Left hindlimb (tissue), 1 donor: ENCODE measurements at regions not wholly inside any gene's neighbourhood (a gene's known extent, or its start where the extent isn't known, plus 50 kb on each side); places are given as distances from the start of the nearest gene placed in this dataset.
"Not testable (repeated sequence)": the region's sequence is repeated elsewhere in the genome, so short reads cannot be mapped to it uniquely, and the experiment has no call there.

Source experiments
- DNase-seq: peaks from one replicate; pipeline ENCODE4 v3.0.0-alpha.2; 2018

DNA sequence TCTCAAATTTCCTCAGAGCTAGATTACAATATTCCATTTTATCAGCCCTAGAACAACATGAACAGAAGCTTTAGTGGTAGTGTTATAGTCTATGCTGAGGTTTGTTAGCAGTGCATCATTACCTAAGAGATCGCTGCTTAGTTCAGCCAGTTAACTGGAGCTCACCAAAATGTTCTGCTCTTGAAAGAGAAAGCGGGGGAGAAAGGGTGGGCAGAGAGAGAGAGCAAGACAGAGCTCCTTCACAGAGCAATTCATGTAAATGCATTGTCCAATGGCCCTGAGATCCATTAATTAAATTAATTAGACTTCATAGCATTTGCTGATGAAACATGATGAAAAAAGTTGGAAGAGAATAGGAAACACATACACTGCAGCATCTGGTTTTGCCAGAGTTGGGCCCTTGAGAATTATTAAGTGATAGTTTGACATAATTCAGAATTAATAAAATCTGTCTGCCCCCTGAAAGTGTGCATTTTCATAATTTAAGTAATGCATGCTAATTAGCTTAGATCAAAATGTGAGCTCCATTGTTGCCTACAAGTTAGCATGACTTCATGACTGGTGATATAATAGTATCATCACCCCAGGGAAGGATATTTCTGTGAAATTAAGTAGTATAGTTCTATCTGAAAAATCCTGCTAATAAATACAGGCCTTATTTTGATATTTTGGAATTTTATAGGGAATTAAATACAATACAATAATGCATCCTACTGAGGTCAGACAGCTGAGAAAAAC, 86.9 kb upstream of the LYSMD4 start:
- no peak for DNase-seq

DNA sequence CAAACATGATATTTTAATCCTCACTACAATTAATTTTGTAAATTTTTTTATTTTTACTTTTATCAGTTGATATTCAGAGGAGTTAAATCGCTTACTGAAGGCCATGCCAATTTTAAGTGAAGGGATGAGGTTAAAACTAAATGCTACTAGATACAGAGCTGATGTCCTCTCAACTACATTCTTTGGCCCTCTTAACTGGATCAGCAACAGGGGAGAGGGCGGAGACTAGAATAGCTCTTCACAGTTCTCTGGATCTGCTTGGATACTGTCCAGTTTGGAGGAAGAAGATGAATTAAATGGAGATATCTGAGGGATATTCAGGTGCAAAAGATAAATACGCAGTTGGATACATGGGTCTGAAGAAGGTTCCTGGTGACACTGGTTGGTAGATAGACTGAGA, 85.6 kb upstream of the LYSMD4 start:
- DNase-seq, result no peak

DNA sequence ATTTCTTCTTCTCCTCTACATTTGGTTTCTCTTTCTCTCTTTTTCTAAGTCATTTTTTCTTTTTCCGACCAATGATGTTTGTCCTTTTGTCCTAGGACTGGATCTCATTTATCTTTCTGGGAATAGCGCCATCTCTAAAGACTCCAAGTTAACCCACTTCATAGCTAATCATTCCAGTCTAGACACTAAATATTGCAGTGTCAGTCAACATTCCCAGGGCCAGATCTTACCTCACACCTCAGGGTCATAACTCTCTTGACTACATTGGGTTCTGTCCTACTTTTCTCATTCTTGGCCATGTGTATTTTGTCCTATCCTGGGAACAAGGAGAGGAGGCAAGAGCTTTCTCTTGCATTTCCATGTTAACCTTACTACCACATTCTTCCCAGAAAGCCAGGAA, 83.6 kb upstream of the LYSMD4 start:
- DNase-seq, result not testable (repeated sequence)

DNA sequence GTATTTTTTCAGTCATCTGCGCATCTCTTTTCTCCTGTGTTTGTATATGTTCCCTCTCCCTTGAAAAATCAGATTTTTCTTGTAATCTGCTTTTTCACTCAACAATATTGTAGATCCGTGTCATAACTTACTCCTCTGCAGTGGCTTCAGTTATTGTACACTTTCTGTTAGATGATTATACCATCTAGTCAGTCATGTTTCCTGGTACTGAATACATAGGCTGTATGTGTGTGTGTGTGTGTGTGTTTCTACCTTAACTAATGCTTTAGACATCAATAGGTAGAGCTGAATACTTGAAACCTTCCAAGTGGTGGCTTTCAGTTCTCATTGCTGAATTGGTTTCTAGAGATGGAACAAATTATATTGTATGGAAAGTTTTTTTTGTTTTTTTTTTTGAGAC, 77.4 kb upstream of the LYSMD4 start:
- DNase-seq, result not testable (repeated sequence)

DNA sequence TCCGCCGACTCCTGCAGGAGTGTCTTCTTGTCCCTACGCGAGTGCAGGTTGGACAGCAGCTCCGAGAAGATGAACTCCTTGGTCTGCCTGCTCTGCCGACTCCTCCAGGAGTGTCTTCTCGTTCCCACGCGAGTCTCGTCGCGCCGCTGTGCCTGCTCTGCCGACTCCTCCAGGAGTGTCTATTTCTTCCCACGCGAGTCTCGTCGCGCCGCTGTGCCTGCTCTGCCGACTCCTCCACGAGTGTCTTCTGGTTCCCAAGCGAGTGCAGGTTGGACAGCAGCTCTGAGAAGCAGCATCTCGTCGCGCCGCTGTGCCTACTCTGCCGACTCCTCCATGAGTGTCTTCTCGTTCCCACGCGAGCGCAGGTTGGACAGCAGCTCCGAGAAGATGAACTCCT, 66.6 kb upstream of the LYSMD4 start:
- not testable (repeated sequence) for DNase-seq

DNA sequence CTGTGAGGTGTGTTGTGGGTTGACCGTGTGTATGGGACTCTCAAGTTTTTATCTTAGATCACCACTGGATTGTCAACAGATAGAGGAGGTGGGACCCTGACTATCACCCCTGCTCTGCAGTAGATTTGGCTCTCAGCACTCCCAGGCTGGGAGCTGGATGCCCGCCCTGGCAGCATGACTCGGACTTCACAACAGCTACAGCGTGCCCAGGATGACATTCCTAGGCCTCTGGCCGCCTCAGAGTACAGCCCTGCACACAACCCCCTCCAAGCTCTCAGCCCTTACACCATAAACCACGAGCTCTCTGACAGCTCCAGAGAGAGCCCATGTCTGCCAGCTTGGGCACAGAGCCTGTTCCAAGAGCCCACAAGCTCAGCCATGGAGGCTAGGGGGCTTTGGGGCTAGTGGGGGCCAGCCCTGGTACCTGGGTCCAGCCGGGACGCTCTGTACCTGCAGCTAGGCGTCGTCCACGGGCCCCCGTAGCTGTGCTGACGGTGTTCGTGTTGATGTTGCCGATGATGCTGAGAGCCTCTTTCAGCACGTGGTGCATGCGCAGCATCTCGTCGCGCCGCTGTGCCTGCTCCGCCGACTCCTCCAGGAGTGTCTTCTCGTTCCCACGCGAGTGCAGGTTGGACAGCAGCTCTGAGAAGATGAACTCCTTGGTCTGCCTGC, 66.1 kb upstream of the LYSMD4 start:
- not testable (repeated sequence) for DNase-seq

DNA sequence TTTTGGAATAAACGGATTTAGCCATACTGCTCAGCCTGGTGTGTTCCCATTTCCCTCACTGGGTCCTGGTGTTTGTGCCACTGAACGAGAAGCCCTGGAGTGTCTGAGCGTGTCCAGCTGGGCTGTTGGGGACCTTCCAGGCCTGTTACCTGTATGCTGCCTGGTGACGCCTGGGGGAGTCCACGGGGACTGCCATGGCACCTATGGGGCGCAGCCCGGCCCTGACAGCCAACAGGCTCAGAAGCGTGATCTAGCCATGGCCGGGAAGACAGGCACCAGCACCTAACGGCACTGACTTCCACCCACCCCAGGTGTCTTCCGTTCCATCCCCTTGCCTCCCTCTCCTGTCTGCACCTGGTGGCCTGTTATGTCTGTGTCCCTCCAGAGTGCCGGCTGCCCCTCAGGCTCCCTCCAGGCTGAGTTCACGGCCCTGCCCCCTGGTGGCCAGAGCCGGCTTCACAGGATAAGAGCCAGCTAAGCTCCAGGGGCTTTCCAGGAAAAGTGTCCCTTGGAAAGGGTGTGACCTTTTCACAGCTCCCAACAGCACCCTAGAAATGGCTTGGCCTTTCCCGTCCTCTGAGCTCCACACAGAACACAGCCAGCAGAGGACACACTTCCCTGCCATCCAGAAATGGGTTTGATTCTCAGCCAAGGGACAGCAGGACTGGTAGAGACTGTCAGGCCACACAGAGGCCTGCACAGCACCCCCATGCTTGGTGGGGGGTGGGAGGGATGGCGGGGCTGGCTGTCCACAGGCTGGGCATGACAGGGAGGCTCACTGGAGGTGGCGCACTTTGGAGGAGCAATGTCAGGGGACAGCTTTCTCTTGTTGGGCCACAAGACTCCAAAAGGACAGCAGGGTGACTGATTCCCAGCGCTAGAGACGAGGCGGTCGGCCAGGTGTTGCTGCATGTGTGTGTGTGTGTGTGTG, 64.0 kb upstream of the LYSMD4 start:
- not testable (repeated sequence) for DNase-seq

DNA sequence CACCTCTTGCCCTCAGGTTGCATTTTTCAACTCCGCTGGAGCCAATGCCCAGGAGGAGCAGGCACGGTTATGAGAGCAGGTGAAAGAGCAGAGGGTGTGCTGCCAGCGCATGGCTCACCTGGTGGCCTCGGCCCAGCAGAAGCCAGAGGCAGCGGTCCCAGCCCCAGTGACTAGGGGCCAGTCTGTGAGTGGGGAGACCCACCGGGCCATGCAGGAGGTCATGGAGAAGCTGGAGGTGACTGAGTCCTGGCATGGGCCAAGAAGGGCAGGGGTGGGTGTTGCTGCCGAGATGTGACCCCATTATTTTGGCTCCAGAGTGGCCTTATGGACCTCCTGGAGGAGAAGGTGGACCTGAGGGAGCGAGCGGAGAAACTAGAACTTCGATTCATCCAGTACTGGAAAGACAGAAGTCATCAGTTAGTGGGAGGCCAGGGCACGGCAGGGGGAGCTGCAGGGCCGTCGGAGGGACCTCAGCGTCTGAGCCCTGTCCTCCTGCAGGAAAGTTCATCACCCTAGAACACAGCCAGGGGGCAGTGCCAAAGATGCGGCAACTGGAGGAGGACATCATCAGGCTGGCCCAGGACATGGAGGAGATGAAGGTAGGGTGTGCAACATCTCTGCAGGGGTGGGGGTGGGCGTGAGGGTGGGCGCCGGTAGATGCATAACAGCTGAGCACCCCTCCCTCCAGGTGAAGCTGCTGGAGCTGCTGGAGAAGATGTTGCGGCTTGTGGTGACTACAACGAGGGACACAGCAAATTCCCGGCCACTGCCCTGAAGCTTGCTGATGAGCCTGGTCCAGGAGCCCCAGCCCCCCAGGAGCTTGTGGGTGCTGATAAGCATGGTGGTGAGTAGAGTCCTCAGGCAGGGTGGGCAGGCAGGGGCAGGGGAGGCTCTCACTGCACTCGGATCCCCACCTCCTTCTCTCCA, 58.9 kb upstream of the LYSMD4 start:
- DNase-seq, result not testable (repeated sequence)

DNA sequence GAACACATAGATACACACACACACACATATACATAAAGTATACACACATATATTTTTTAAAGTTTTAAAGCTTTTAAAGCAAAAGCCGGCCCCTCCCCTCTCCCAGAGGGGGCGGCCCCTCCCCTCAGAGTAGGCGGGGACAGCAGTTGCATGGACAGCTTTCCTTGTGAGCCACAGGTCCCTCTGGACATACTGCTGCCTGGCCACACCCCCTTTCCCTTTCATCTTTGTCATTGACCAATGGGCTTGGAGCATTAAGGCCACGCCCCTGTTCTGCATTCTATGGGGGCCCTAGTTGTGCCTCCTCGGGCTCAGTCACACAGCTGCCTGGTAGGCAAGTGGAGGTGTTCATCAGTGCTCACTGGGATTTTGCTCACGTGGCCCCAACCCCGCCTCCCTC, 57.5 kb upstream of the LYSMD4 start:
- DNase-seq, result not testable (repeated sequence)

DNA sequence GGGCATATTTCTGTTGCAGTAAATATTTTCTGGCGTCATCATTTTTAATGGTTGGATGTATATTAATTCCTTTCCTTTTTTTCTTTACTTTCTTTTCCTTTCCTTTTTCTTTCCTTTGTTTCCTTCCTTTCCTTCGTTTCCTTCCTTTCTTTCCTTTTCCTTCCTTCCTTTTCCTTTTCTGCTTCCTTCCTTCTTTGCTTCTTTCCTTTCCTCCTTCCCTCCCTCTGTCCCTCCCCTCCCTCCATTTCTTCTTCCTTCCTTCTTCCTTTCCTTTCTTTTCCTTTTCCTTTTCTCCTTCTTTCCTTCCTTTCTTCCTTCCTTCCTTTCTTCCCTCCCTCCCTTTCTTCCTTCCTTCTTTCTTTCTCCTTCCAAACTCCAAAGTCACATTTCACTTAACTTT, 54.9 kb upstream of the LYSMD4 start:
- no peak for DNase-seq

DNA sequence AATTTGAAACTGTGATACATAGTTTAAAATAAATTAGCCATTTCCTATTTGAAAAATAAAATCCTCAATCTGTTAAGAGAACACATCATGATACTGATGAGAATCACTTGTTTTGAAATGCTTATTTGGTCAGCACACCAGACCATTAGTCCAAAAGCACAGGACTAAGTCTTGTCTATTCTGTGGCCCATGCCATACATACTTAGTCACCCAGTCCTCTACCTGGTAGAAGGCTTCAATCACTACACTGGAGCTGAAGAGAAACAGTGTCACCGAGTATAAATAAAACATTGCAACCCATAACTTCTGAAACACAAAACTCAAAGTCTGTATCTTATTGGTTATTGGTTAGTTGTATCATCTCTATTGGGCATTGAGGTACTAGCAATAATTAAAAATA, 51.6 kb upstream of the LYSMD4 start:
- not testable (repeated sequence) for DNase-seq

DNA sequence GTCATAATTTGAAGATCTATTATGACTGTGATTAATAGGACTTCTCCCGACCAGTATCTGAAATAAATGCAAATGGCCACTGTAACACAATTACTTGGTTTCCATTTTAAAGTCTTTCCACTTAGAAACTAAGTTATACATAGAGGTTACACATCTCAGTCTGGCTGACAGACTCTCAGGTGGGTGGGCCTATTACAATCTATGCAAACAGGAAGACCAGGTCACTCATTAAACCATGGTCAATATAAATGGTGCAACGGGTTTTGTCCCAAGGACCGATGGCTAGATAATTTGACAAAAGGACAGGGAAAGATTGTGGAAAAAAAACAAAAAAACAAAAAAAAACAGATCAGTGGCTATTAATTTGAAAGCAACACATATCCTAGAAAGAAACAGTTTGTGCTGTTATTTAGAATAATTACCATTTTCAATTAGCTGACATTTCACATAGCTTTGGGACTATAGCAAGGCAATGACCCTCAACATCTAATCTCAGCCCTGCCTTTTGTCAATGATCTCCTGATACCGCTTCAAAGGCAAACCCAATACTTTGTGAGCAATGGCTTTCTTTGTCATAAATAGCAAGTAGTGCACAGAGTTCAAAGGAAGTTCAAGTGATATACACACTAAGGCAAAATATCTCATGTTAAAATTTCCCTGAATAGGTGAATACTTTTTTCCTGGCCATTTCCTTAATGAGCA, 50.8 kb upstream of the LYSMD4 start:
- DNase-seq, result not testable (repeated sequence)
